Fibroblast of skin of right biceps (primary cell): ENCODE measurements at regions not wholly inside any gene's neighbourhood (a gene's known extent, or its start where the extent isn't known, plus 50 kb on each side); places are given as distances from the start of the nearest gene placed in this dataset.

Source experiments
- DNase-seq: peaks from one replicate; pipeline ENCODE4 v3.0.0-alpha.2; 2013

DNA sequence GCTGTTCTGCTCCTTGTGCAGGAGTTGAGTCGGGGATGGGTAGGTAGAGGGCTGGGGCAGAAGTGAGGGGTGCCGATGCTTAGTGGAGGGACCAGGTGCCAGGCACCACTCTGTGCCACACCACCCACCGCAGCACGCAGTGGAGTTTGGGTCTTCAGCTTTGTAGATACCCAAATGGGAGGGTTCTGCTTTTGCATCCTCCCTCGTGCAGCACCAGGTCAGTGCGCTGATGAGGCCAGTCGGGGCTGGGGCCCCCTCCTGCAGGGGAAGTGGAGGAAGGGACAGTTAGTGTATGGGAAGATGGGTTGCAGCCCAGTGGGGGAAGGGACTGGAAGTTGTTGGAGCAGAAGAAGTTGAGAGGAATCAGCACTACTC, 244.0 kb downstream of the RHOU start:
- DNase-seq, result no peak

DNA sequence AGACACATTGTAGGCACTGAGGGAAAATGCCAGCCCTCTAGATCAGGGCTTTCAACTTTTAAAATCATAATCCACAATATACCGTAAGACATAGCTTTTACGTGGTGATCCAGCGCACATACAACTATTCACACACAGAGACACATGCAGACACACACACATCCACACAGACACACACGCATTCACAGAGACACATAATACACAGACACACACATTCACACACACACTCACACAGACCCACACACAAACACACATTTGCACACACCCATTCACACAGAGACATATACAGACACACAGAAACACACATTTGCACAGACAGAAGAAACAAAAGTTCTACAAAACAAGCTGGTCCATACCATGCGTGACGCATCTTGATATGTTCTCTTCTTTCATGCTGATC, 244.5 kb downstream of the RHOU start:
- no peak for DNase-seq

DNA sequence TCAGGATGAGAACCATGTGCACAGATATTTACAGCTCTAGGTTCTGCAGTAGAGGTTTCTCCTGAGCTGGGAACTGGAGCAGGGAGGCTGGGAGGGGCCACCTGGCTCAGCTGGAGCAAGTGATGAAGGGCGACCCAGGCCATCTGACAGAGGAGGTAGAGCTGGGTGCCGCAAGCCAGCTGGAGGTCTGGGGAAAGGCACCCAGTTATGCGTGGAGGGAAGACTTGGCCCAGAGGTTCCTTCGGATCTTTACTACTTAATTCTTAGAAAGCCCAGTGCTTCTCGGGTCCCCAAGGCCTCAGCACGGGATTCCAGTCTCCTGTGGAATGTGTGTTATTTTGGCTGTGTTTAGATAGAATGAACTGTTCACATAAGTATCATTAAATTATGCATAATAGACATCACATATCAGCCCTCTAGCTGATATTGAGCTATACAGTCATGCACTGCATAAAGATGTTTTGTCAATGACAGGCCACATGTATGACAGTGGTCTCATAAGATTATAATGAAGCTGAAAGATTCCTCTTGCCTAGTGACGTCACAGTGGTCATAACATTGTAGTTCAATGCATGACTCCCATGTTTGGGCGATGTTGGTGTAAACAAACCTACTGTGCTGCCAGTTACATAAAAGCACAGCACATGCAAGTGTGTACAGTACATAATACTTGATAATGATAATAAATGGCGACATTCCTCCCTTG, 245.1 kb downstream of the RHOU start:
- DNase-seq, result no peak

DNA sequence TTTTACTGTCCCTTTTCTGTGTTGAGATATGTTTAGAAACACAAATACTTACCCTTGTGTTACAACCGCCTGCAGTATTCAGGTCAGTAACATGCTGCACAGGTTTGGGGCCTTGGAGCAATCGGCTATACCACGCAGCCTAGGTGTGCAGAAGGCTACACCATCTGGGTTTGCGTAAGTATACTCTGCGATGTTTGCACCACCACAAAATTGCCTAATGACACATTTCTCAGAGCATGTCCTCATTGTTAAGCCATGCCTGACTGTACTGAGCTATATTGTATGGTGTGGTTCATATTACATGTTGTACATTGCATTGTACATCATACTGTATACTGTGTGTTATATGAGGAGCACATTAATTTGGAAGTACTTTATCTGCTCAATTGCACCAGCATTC, 247.4 kb downstream of the RHOU start:
- DNase-seq, result no peak

DNA sequence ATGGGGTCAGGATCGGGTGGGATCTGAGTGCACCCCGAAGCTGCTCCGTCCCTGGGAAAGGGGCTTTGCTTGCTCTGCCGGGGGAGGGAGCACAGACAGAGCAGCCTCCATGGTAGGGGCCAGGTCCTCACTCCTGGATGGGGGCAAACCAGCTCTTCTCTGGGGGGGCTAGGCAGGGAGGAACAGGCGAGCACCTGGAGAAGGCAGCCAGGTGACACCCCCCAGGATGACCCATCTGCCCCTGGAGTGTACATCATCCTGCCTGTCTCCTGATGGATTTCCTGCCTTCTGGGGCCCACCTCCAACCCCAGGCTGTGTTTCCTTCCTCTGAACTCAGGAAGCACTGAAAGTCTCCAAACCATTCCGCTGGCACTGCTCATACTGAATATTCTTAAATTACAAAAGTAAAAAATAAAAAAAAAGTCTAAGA, 248.0 kb downstream of the RHOU start:
- DNase-seq, result no peak

DNA sequence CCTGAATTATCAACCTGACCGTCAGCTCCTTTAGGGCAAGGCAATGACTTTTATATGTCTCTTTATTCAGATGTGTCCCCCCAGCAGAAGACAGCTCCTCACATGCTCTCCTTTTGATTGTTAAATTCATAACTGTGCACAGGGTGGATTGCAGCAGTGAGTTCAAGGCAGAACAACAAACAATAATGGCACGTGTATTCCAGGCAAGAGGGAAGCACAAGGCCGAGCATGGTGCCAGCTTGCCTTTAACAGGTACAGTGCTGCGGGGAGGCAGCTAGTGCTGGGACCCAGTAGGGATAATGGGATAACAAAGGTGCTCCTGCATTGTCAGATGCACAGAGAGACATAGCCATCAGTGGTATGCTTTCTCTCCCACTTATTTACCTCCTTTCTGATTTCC, 248.4 kb downstream of the RHOU start:
- no peak for DNase-seq

DNA sequence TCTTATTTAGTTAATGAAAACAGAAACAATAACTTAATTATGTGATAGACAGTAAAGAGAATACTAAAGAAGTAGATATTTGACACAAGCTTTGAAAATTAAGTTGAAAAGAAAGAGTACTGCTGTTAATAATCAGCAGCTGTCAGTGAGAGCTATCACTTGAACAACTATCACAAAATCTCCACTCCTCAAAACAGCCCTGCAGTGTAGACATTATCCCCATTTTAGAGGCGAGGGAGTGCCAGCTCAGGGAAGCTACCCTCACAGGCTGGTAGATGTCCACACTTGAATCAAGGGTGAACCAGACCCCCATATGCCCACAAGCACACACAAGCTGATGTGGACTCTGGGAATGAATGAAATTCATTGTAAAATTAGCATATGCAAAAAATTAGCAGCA, 248.8 kb downstream of the RHOU start:
- no peak for DNase-seq

DNA sequence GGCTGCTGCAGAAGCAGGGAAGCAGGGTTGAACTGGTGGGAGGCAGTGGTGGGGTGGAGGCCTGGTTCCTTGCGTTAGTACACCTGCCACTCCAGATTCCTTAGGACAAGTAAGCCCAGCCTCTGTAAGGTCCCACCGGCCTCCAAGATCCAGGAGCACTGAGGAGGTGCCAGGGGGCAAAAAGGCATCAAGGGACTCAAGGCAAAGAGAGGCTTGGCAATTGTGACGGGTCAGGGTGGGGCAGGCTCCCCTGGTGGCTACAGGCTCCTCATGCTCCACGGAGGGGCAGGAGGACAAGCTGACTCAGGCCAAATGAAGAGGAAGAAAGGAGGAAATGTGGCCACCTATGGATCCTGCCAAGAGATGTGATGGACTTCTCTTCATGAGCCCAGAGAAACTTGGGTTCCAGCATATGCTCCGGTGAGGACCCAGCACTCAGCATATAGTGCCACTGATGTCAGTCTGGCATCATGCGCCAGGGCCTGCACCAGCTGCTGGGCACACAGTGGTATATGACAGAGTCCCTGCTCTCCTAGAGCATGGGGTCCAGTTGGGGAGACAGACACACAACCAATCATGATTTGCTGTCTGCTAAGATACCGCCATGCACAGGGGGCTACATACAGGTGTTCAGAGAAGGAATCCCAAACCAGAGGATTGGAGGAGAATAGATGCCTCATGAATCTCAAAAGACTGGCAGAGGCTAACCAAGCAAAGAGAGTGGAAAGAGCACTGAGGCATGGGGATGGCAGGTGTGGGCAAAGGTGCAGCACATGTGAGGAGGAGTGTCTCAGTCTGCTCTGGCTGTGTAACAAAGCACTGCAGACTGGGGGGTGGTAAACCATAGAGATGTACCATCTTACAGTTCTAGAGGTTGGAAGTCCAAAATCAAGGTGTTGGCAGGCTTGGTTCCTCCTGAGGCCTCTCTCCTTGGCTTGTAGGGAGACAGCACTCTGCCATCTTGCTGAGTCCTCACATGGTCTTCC, 249.7 kb downstream of the RHOU start:
- no peak for DNase-seq

DNA sequence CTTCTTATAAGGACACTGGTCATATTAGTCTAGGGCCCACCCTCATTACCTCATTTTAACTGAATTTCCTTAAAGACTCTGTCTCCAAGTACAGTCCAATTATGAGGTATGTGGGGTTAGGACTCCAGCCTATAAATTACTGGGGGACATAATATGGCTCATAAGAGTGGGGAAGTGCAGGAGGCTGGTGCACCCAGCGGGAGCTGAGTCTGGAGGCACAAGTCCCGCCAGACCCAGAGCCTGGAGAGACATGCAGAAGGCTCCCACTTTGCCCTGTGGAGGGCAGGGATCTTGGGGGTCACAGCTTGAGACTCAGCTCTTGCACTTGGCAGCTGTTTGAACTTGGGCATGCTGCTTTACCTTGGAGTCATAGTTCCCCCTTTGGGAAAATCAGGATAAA, 250.4 kb downstream of the RHOU start:
- no peak for DNase-seq

DNA sequence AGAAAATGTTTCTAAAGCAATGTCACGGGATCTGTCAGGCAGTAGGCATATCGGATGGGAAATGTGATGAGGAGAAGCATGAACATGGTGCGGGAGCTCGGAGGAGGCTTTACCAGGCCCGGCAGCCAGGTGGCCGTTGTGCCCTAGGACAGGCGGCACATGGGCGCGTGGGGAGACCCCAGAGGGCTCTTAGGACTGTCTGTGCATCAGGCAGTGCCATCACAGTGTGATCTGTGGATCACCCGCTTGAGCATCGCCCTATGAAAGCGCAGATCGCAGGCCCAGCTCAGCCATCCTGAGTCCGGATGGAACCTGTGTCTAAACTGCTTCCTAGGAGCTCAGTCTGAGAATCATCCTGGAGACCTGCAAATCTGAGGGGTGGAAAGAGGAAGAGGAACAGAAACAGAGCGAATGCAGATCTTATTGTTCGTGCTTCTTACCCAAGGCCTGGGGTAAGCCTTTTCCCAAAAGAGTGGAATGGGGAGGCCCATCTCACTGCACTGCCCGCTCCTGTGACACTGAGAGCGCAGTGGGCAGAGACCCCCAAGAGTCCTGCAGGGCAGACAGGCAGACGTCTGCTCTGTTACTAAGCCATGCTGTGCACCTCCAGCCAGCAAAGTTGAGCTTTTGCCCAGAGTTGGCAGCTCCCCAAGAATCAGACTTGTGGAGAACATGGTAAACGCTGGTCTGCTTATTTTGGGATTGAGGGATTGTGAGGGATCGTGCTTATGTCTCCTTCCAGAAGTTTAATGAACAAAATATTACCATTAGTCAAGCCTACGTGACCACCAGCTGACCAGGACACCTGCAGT, 251.0 kb downstream of the RHOU start:
- no peak for DNase-seq

DNA sequence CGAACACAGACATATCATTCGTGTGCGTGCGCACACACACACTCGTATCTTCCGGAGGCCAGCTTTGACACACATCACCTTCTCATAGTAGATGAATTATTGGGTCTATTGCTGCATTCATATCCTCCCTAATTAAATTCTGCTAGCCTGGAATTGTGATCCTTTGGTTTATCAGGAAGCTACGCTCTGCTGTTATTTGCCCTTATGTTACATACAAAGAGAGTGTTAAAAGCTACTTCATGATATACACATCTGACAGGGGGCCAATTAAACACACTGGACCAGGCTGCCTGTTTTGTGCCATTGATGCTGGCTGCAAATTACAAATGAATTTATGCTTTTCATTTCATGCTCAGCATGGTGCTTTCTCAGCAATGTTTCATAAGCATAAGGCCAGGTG, 252.0 kb downstream of the RHOU start:
- DNase-seq, result no peak

DNA sequence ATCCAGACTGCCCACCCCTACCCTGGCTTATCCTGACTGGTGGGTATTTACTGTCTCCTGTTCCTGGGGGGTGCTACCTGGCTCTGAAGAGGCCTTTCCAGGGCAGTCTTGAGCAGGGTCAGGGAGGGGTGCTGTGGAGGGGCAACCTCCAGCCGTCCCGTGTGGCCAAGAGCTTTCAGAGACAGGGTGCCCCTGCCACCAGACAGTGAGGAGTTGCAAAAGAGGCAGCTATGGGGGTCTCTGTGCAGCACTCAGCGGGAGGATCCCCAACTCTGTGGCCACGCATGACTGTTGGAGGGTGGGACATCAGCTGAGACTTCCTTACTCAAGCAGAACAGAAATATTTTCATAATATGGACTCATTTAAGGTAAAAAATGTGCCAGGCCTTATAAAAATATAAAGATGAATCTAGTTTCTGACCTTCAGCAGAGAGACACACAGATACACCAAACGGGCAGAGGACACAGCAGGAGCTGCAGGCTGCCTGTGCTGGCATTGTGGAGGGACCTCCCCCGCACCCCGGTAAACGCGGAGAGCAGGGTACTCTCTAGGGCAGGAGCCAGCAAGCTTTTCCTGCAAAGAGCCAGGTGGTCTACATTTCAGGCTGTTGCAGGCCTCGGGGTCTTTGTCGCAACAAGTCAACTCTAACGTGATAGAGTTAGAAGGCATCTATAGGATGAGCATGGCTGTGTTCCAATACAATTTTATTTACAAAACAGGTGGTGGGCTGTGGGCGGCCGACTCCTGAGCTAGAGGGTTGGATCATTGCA, 252.6 kb downstream of the RHOU start:
- DNase-seq, result no peak

DNA sequence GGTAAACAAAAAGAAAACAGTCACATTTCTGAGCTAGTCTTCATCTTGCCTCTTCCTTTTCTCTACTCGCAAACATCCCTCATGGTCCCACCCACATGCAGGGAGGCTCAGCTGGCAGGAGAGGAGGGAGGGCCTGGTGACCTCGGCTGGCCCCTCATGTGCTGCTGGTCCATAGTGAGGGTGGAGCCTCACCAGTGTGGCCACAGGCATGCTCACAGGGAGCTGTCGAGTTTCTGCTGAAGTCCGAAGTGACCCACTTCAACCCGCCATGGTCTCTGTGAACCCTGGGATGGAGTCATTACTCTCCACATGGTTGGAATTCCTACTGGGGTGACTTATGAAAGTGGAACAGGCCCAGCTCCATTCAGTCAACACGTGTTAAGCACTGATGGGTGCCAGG, 253.4 kb downstream of the RHOU start:
- no peak for DNase-seq

DNA sequence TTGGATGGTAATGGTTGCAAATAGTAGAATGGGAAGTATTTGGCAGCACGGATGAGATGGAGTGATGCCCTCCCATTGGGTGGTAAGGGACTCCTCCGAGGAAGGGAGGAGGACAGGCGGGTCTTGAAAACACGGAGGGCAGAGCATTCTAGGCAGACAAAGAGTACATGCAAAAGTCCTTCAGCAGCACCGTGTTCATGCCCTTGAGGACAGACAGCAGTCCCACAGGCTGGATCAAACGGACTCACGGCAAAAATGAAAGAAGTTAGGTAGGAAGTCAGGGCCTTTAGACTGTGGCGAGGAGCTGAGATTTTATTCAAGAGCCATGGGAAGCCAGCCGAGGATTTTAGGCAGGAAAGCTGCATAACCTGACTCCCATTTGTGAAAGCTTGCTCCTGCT, 253.9 kb downstream of the RHOU start:
- DNase-seq, result no peak

DNA sequence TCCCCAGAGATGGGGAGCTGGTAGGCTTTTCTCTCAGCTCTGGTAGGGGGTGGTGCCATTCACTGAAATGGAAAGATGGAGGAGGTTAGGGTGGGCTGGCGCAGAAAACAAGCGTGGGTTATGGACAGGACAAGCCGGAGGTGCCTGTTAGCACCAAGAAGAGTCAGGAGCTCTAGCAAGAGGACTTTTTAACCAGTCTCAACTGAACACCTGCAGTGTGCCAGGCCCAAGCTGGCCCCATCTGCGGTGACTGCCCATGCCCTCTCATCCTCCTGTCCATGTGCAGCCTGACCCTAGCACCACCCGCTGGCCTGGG, 254.4 kb downstream of the RHOU start:
- no peak for DNase-seq

DNA sequence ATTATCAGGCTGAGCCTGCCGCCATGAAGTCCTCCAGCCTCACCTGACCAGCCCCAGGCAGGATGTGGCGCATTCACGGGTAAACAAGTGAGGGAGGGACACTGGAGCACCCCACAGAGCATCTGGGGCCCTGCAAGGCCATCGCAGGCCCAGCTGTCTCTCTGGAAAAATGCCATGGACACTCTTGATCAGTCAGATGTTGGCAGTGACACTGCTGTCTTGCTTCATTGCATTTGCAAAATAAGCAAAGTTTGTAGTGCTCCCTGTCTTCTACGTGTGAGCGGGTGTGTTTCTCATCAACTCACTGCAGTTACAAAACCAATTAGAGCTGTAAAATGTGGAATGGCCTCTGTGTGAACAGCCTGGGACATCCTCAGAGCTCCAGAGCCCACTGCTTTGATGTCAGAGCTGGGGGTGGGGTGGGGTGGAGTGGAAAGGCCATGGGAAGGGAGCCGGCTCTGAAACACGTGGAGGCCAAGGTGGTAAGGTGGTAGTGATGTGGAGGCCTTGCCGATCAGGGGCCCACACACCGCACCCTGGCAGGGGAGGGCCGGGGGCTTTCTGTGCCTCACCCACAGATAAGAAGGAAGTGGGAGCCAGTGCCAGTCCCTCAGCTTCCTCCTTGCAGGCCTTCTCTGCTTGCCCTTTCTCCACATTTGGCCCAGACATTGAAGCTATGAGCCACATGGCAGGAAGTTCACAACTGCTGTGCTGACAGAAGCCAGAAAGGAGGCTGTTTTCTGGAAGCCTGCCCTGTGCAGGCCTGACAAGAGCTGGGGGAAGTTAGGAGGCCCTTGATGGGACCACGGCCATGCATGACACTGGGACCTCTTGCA, 254.9 kb downstream of the RHOU start:
- DNase-seq, result no peak

DNA sequence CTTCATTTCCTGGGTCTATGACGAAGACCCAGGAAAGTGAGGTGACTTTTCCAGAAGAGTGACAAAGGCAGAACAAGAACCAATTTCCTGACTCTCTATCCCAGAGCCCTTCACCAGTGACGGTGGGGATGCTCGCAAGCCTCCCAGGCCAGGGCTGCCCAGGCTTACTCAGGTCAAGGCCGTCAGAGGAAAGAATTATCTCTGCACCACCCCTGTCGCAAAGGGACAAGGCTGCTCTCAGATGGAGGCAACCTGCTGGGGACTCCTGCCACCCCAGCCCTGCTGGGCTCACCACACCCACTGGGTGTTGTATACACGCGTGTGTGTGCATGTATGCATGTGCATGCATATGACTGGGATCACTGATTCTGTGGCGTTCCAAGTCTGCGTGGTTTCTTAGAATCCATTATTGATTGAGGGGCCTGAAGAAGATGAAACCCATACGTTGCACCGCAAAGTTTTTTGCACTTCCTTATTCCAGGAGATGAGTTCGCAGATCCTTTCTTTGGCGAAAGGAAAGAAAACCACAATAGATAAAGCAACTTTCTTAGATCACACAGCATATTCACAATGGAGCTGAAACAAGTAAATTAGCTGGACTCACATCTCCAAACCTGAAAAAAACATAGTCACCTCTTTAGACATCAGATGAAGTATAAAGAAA, 255.8 kb downstream of the RHOU start:
- no peak for DNase-seq

DNA sequence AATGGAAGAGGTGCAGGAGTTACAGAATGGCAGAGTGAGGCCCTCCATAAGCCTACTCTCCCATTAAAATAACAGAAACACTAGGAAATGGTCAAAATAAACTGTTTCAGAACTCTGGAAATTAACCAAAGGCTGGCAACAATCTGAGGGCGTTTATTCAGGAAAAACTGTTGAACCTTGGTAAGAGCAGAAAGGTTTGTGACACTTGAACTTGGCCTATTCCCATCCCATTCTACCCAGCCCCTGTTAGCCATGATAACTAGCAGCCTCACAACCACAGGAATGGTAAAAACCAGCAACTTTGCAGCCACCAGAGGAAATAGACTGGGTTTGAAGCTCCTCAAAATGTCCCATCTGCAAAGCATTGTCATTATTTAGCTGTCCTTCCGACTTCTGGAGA, 256.8 kb downstream of the RHOU start:
- DNase-seq, result no peak

DNA sequence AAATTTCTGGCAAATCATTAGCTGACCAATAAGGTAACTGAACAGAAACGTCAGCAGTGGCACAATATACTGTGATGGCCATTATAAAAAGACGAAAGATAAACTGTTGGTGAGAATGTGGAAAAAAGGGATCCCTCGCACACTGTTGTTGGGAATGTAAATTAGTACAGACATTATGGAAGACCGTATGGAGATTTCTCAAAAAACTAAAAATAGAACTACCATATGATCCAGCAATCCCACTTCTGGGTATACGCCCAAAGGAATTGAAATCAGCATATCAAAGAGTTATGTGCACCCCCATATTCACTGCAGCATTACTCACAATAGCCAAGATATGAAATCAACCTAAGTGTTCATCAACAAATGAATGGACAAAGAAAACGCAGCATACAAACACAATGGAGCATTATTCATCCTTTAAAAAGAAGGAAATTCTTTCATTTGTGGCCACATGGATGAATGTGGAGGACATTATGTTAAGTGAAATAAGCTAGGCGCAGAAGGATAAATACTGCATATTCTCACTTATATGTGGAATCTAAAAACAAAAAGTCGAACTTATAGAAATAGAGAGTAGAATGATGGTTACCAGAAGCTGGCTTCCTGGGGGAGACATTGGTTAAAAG, 257.7 kb downstream of the RHOU start:
- no peak for DNase-seq

DNA sequence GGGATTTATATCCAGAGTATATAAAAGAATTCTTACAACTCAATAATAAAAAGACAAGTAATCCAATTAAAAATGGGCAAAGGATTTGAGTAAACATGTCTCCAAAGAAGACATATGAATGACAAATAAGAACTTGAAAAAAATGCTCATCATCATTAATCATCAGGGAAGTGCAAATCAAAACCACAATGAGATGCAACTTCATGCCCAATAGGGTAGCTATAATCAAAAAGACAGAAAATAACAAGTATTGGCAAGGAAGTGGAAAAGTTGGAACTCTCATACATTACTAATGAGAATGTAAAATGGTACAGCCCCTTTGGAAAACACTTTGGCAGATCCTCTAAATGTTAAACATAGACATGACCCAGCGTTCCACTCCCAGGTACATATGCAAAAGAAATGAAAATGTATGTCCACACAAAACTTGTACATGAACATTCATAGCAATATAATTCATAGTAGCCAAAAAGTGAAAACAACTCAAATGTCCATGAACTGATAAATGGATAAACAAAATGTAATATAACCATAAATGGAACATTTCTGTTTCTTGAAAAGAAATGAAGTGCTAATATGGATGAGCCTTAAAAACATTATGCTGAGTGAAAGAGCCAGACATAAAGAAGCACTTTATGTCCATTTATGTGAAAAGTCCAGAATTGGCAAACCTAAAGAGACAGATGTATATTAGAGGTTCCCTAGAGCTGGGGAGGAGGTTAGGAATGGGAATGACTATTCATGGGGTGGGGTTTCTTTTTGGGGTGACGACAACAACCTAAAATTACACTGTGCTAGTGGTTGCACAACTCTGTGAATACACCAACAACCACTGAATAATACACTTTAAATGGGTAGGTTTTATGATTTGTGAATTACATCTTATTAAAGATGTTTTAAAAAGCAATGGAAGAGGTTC, 259.7 kb downstream of the RHOU start:
- DNase-seq, result no peak
